Astrocyte (in vitro differentiated cells and primary cell): ENCODE measurements at regions not wholly inside any gene's neighbourhood (a gene's known extent, or its start where the extent isn't known, plus 50 kb on each side); places are given as distances from the start of the nearest gene placed in this dataset.

Source experiments
- DNase-seq: peaks from one replicate; pipeline ENCODE4 v3.0.0-alpha.2; 2010; ENCODE audit warnings: low read depth
- FAIRE-seq: peaks from 2 replicates; lab custom pipeline; 2011; peaks lifted over from hg19 to GRCh38; lab: Jason Lieb, UNC
- H2AFZ ChIP-seq: 2 replicates; pipeline ENCODE4 v1.6.0; 2012; ENCODE audit warnings: low read depth, low read length, inconsistent platforms
- H3K27ac ChIP-seq: 2 replicates; pipeline ENCODE4 v1.5.1; 2011; ENCODE audit warnings: low read depth, low read length, inconsistent platforms
- H3K27me3 ChIP-seq: 2 replicates; pipeline ENCODE4 v1.6.0; 2011; ENCODE audit warnings: low read length, inconsistent platforms; ENCODE audit not compliant: insufficient read depth
- H3K36me3 ChIP-seq: 2 replicates; pipeline ENCODE4 v1.5.1; 2011; ENCODE audit warnings: low read length, inconsistent platforms; ENCODE audit not compliant: insufficient read depth
- H3K4me1 ChIP-seq: 2 replicates; pipeline ENCODE4 v1.5.1; 2011; ENCODE audit warnings: low read length, inconsistent platforms; ENCODE audit not compliant: insufficient read depth
- H3K4me2 ChIP-seq: 2 replicates; pipeline ENCODE4 v1.6.0; 2012; ENCODE audit warnings: low read length, inconsistent platforms
- H3K4me3 ChIP-seq: 2 replicates; pipeline ENCODE4 v1.5.1; 2011; ENCODE audit warnings: low read depth, mild to moderate bottlenecking, low read length, inconsistent platforms; ENCODE audit not compliant: insufficient read depth
- H3K79me2 ChIP-seq: 2 replicates; pipeline ENCODE4 v1.6.0; 2012; ENCODE audit warnings: mild to moderate bottlenecking, low read length, inconsistent platforms; ENCODE audit not compliant: insufficient read depth
- H3K9ac ChIP-seq: 2 replicates; pipeline ENCODE4 v1.6.0; 2012; ENCODE audit warnings: mild to moderate bottlenecking, low read length, inconsistent platforms
- H3K9me3 ChIP-seq: 2 replicates; pipeline ENCODE4 v1.5.1; 2012; ENCODE audit warnings: low read depth, mild to moderate bottlenecking, low read length, inconsistent platforms; ENCODE audit not compliant: insufficient read depth
- H4K20me1 ChIP-seq: 2 replicates; pipeline ENCODE4 v1.6.0; 2012; ENCODE audit warnings: low read length, inconsistent platforms; ENCODE audit not compliant: insufficient read depth
- H3K27ac Mint-ChIP-seq: one replicate; pipeline ENCODE4 v1.8.0; 2021; ENCODE audit warnings: mild to moderate bottlenecking, mixed read lengths; ENCODE audit not compliant: unreplicated experiment
- H3K27me3 Mint-ChIP-seq: one replicate; pipeline ENCODE4 v1.8.0; 2021; ENCODE audit warnings: low read depth, mixed read lengths; ENCODE audit not compliant: unreplicated experiment
- H3K36me3 Mint-ChIP-seq: one replicate; pipeline ENCODE4 v1.8.0; 2021; ENCODE audit warnings: low read depth, mixed read lengths; ENCODE audit not compliant: unreplicated experiment
- H3K4me1 Mint-ChIP-seq: one replicate; pipeline ENCODE4 v1.8.0; 2021; ENCODE audit warnings: low read depth, mixed read lengths; ENCODE audit not compliant: unreplicated experiment
- H3K4me3 Mint-ChIP-seq: one replicate; pipeline ENCODE4 v1.8.0; 2021; ENCODE audit warnings: mild to moderate bottlenecking, moderate library complexity, mixed read lengths; ENCODE audit not compliant: unreplicated experiment
- H3K9me3 Mint-ChIP-seq: one replicate; pipeline ENCODE4 v1.8.0; 2021; ENCODE audit warnings: mild to moderate bottlenecking, mixed read lengths; ENCODE audit not compliant: unreplicated experiment
- CTCF ChIP-seq: IDR thresholded peaks from 2 replicates; pipeline ENCODE4 v1.5.1; 2011; ENCODE audit warnings: low read depth, mild to moderate bottlenecking, inconsistent platforms, low read length, moderate library complexity; ENCODE audit not compliant: insufficient read depth
- EZH2 ChIP-seq: IDR thresholded peaks from 2 replicates; pipeline ENCODE4 v1.6.1; 2012; ENCODE audit warnings: mild to moderate bottlenecking, low read length, inconsistent platforms; ENCODE audit not compliant: insufficient read depth

GRCh38 chr4:132228676-132229075 lies 920.4 kb upstream of the PCDH10 start:
- no peak overlapping the region for H3K27ac ChIP-seq
- no peaks in the 10 kb centered on the region for H3K27me3 Mint-ChIP-seq
- no peaks in the 10 kb centered on the region for H3K79me2 ChIP-seq
- H3K36me3 Mint-ChIP-seq = no peaks in the 10 kb centered on the region
- H3K4me1 Mint-ChIP-seq = peaks cover 5% of the 10 kb centered on the region
- no peak for DNase-seq
- no peaks in the 10 kb centered on the region for H3K27me3 ChIP-seq
- no peaks in the 10 kb centered on the region for H3K36me3 ChIP-seq
- no peak overlapping the region for H3K4me2 ChIP-seq
- H3K9ac ChIP-seq = no peak overlapping the region
- TF ChIP-seq CTCF (no peak), EZH2 (no peak)
- H3K4me1 ChIP-seq = no peaks in the 10 kb centered on the region
- no peak overlapping the region for H3K4me3 ChIP-seq
- H3K27ac Mint-ChIP-seq = no peak overlapping the region
- FAIRE-seq = no peak
- H3K4me3 Mint-ChIP-seq = no peak overlapping the region
- H3K9me3 Mint-ChIP-seq = no peaks in the 10 kb centered on the region
- H4K20me1 ChIP-seq = no peaks in the 10 kb centered on the region
- no peak overlapping the region for H2AFZ ChIP-seq
- H3K9me3 ChIP-seq = peaks cover 2% of the 10 kb centered on the region

- H3K9ac ChIP-seq = no peak overlapping the region
- H3K4me1 ChIP-seq = no peaks in the 10 kb centered on the region
- H3K27ac ChIP-seq = no peak overlapping the region
- no peaks in the 10 kb centered on the region for H3K9me3 ChIP-seq
- H3K4me3 Mint-ChIP-seq = no peak overlapping the region
- no peaks in the 10 kb centered on the region for H3K79me2 ChIP-seq
- DNase-seq (no peak), FAIRE-seq (no peak)
- no peaks in the 10 kb centered on the region for H3K27me3 ChIP-seq
- no peaks in the 10 kb centered on the region for H3K27me3 Mint-ChIP-seq
- no peak overlapping the region for H3K4me3 ChIP-seq
- H3K36me3 Mint-ChIP-seq = no peaks in the 10 kb centered on the region
- H3K9me3 Mint-ChIP-seq = no peaks in the 10 kb centered on the region
- TF ChIP-seq CTCF = no peak
- TF ChIP-seq EZH2 = no peak
- H3K27ac Mint-ChIP-seq = no peak overlapping the region
- H4K20me1 ChIP-seq = no peaks in the 10 kb centered on the region
- no peaks in the 10 kb centered on the region for H3K36me3 ChIP-seq
- H3K4me1 Mint-ChIP-seq = peaks cover 5% of the 10 kb centered on the region
- H3K4me2 ChIP-seq = no peak overlapping the region
- H2AFZ ChIP-seq = no peak overlapping the region
Measured at GRCh38 chr4:132230025-132230424, 919.1 kb upstream of the PCDH10 start.

- Histone ChIP-seq H3K27me3 (no peaks in the 10 kb centered on the region), H3K4me3 (no peak overlapping the region), H4K20me1 (no peaks in the 10 kb centered on the region), H3K4me2 (no peak overlapping the region), H3K4me1 (no peaks in the 10 kb centered on the region), H3K9me3 (no peaks in the 10 kb centered on the region), H3K27ac (no peak overlapping the region), H3K79me2 (no peaks in the 10 kb centered on the region), H2AFZ (no peak overlapping the region), H3K9ac (no peak overlapping the region), H3K36me3 (no peaks in the 10 kb centered on the region)
- TF ChIP-seq EZH2 (no peak), CTCF (no peak)
- Mint-ChIP-seq H3K4me3 (no peak overlapping the region), H3K36me3 (no peaks in the 10 kb centered on the region), H3K27me3 (no peaks in the 10 kb centered on the region), H3K27ac (no peak overlapping the region), H3K4me1 (no peaks in the 10 kb centered on the region), H3K9me3 (no peaks in the 10 kb centered on the region)
- no peak for FAIRE-seq
- no peak for DNase-seq
Measured at GRCh38 chr4:132238697-132239096, 910.4 kb upstream of the PCDH10 start.
